HG02798 (cell line): ENCODE measurements at regions not wholly inside any gene's neighbourhood (a gene's known extent, or its start where the extent isn't known, plus 50 kb on each side); places are given as distances from the start of the nearest gene placed in this dataset.
A peak's percentile ranks its signal among the peaks of the same experiment; 100 is the strongest.

ENCODE experiments used
- ATAC-seq: cut with Tn5 transposase; IDR thresholded peaks from one replicate; pipeline ENCODE4 v1.9.1; 2021; ENCODE audit warnings: mild to moderate bottlenecking; ENCODE audit not compliant: unreplicated experiment, poor library complexity

- ATAC-seq: no peak
These were observed 208.3 kb downstream of the TRAM1L1 start for GRCh38 chr4:116877069-116877468.

- no peak for ATAC-seq
These were observed 212.4 kb downstream of the TRAM1L1 start for GRCh38 chr4:116872941-116873340.

- ATAC-seq: no peak
These were observed 213.1 kb downstream of the TRAM1L1 start for GRCh38 chr4:116872308-116872707.

- no peak for ATAC-seq
These were observed 214.7 kb downstream of the TRAM1L1 start for GRCh38 chr4:116870686-116871085.

GRCh38 chr4:116866106-116866505 lies 219.3 kb downstream of the TRAM1L1 start:
- no peak for ATAC-seq

- no peak for ATAC-seq
These were observed 222.8 kb downstream of the TRAM1L1 start for GRCh38 chr4:116862592-116862991.

- ATAC-seq: no peak
These were observed 224.5 kb downstream of the TRAM1L1 start for GRCh38 chr4:116860891-116861290.

GRCh38 chr4:116849620-116850019 lies 235.8 kb downstream of the TRAM1L1 start:
- ATAC-seq: no peak

GRCh38 chr4:116847616-116848015 lies 237.8 kb downstream of the TRAM1L1 start:
- no peak for ATAC-seq

- ATAC-seq: no peak
These were observed 245.6 kb downstream of the TRAM1L1 start for GRCh38 chr4:116839826-116840225.

- no peak for ATAC-seq
These were observed 246.8 kb downstream of the TRAM1L1 start for GRCh38 chr4:116838609-116839008.

- no peak for ATAC-seq
These were observed 256.2 kb downstream of the TRAM1L1 start for GRCh38 chr4:116829187-116829586.

GRCh38 chr4:116824172-116824571 lies 261.2 kb downstream of the TRAM1L1 start:
- no peak for ATAC-seq

- no peak for ATAC-seq
These were observed 273.6 kb downstream of the TRAM1L1 start for GRCh38 chr4:116811730-116812129.

- no peak for ATAC-seq
These were observed 289.4 kb downstream of the TRAM1L1 start for GRCh38 chr4:116796022-116796421.

- no peak for ATAC-seq
These were observed 296.7 kb downstream of the TRAM1L1 start for GRCh38 chr4:116788723-116789122.

- no peak for ATAC-seq
These were observed 330.3 kb downstream of the TRAM1L1 start for GRCh38 chr4:116755051-116755450.

GRCh38 chr4:116752027-116752426 lies 333.3 kb downstream of the TRAM1L1 start:
- no peak for ATAC-seq

GRCh38 chr4:116736756-116737155 lies 348.6 kb downstream of the TRAM1L1 start:
- ATAC-seq: no peak

GRCh38 chr4:116734178-116734577 lies 351.2 kb downstream of the TRAM1L1 start:
- ATAC-seq: no peak

- no peak for ATAC-seq
These were observed 352.0 kb downstream of the TRAM1L1 start for GRCh38 chr4:116733370-116733769.

GRCh38 chr4:116726523-116726922 lies 358.9 kb downstream of the TRAM1L1 start:
- ATAC-seq: no peak

- peak; percentile 93 for ATAC-seq
These were observed 361.1 kb downstream of the TRAM1L1 start for GRCh38 chr4:116724249-116724648.
